Breast epithelium (tissue), 3 donors: ENCODE measurements at regions not wholly inside any gene's neighbourhood (a gene's known extent, or its start where the extent isn't known, plus 50 kb on each side); places are given as distances from the start of the nearest gene placed in this dataset.

Source experiments
- CTCF ChIP-seq, 3 donors: fragments of 450-650 bp; IDR thresholded peaks; one replicate each; pipeline ENCODE4 v1.5.1; 2016 to 2017; ENCODE audit warnings: antibody characterized with exemption in 3 of 3, mild to moderate bottlenecking in 3 of 3, moderate library complexity in 3 of 3
- POLR2A ChIP-seq: fragments of 450-650 bp; IDR thresholded peaks from one replicate; pipeline ENCODE4 v1.6.1; 2016; ENCODE audit warnings: antibody characterized with exemption, mild to moderate bottlenecking, moderate library complexity
- POLR2AphosphoS5 ChIP-seq, 3 donors: sonication (generic); formaldehyde crosslinking; IDR thresholded peaks; one replicate each; pipeline ENCODE4 v1.6.1; 2017; ENCODE audit warnings: antibody characterized with exemption in 3 of 3

- no peak for TF ChIP-seq CTCF (IDR thresholded peaks at IDR 0.05)
- TF ChIP-seq POLR2A, result no peak
- TF ChIP-seq POLR2AphosphoS5 (IDR thresholded peaks at IDR 0.05), result no peak
Observed at GRCh38 chr2:176704282-176704858, 435.1 kb downstream of the MTX2 start.
